ENCODE measurements at regions not wholly inside any gene's neighbourhood (a gene's known extent, or its start where the extent isn't known, plus 50 kb on each side); places are given as distances from the start of the nearest gene placed in this dataset.
"Not testable (repeated sequence)": the region's sequence is repeated elsewhere in the genome, so short reads cannot be mapped to it uniquely, and the experiment has no call there.

DNA sequence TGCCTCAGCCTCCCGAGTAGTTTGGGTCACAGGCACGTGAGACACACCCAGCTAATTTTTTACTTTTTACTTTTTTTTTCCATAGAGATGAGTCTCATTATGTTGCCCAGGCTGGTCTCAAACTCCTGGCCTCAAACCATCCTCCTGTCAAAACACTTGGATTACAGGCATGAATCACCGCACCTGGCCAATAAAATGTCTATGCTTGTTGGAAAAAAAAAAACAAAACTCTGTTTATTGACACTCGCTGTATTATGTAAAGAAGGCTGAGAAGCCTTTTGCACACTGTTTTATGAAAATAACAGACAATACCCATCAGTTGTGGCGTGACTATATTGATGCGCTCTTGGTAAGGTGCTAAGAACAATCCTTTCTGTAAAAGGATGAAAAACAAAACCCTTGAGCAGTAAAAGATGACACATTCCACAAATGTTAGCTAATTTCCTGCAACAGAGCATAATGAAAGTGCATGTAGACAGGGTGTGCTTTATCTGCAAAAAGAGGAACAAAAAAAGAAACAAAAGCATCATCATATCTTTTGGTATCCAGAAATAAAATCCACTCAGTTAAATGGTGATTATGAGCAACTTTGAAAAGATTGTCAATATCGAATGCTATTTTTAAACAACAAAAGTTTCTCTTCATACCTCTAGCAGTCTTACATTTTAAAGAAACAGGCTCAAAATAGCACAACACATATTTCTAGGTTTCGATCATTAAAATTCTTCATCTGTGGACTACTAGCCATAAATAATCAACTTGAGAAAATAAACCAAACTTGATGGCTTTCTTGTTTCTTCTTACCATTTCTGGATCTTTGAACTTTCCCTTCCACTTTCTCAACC lies 108.3 kb upstream of the PHACTR1 start:
- no peak overlapping the region for H3K4me3 ChIP-seq (ENCODE audit: insufficient read depth, low read depth, low read length)
- DNase-seq, result no peak

DNA sequence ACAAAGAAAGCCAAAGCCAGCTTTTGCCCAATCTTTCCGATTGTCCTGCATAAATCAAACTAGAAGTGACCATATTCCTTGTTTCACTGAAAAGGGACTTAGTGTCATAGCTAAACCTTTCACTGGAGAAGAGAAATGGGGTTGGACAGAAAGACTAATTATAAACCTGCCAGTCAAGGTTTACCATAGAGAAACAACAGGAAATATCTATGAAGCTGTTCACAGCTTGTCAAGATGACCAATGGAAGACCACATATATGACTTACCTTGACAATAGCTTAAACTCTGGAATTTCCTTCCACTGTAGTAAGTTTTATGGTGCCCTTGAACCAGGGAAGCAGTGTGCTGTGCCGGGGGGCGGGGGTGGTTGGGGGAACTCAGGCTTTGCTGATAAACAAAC lies 107.7 kb upstream of the PHACTR1 start:
- no peak for DNase-seq
- no peaks in the 10 kb centered on the region for H3K36me3 ChIP-seq (replicated peaks; ENCODE audit: control insufficient read depth, insufficient read depth, low read length)
- H3K4me3 ChIP-seq (ENCODE audit: insufficient read depth, low read depth, low read length), result no peak overlapping the region
- no peaks in the 10 kb centered on the region for H3K27me3 ChIP-seq (ENCODE audit: control insufficient read depth, insufficient read depth, low read length)

More for the DNA sequence above, 108.3 kb upstream of the PHACTR1 start:
- Histone ChIP-seq H3K36me3 (replicated peaks; ENCODE audit: control insufficient read depth, insufficient read depth, low read length) (no peaks in the 10 kb centered on the region), H3K27me3 (ENCODE audit: control insufficient read depth, insufficient read depth, low read length) (no peaks in the 10 kb centered on the region)

DNA sequence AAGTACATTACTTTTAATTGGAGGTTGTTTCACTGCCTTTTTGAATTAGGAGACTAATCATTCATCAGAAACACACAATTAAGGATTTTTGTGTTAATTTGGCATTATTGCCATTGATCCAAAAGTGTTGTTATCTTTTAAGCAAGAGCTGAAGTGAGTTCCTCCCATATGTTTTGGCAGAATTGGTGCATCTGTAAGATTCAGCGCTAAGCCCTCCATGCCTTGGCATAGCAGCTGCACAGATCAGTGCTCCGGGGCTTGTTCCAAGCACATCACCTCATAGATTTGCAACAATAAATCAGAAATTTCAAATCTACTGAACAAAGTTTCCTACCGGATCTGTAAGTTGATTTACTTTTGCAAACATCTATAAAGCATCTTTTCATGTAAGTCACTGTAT lies 106.8 kb upstream of the PHACTR1 start:
- DNase-seq, result no peak
- no peaks in the 10 kb centered on the region for H3K36me3 ChIP-seq (replicated peaks; ENCODE audit: control insufficient read depth, insufficient read depth, low read length)
- H3K4me3 ChIP-seq (ENCODE audit: insufficient read depth, low read depth, low read length), result no peak overlapping the region
- H3K27me3 ChIP-seq (ENCODE audit: control insufficient read depth, insufficient read depth, low read length), result no peaks in the 10 kb centered on the region

DNA sequence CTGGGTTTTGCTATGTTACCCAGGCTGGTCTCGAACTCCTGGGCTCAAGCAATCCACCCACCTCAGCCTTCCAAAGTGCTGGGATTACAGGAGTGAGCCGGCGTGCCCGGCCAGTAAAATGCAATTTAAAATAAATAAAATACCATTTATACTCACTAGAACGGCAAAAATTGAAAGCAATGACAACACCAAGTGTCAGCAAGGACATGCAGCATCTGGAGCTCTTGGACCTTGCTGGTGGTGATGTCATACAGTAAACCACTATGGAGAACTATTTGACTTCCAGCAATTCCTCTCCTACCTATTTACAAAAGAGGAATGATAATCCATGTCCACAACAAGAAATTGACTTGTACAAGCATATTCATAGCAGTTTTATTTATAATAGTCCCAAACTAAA lies 105.7 kb upstream of the PHACTR1 start:
- no peak for DNase-seq
- H3K4me3 ChIP-seq (ENCODE audit: insufficient read depth, low read depth, low read length), result no peak overlapping the region

DNA sequence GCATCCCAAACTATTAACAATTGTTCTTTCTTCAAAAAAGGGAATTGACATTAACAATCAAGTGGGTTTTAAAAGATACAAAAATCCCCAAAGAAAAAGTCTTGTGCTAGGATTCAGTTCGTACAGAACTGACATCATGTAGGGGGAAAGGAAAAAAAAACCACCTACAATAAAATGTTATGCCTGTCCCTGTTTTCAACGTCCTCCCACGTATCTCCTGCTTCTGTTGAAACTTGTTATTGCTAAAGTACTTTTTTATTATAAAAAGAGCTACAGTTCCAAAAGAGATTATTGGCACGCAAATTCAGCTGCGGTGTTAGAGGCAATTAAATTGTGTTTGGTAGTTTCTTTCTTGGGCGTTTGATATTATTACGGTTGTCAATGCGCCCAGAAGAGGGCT lies 102.8 kb upstream of the PHACTR1 start:
- Histone ChIP-seq H3K4me3 (ENCODE audit: insufficient read depth, low read depth, low read length) (no peak overlapping the region), H3K27me3 (ENCODE audit: control insufficient read depth, insufficient read depth, low read length) (no peaks in the 10 kb centered on the region), H3K36me3 (replicated peaks; ENCODE audit: control insufficient read depth, insufficient read depth, low read length) (no peaks in the 10 kb centered on the region)
- no peak for DNase-seq

More for the DNA sequence above, 105.7 kb upstream of the PHACTR1 start:
- H3K36me3 ChIP-seq (replicated peaks; ENCODE audit: control insufficient read depth, insufficient read depth, low read length), result no peaks in the 10 kb centered on the region
- H3K27me3 ChIP-seq (ENCODE audit: control insufficient read depth, insufficient read depth, low read length), result no peaks in the 10 kb centered on the region

DNA sequence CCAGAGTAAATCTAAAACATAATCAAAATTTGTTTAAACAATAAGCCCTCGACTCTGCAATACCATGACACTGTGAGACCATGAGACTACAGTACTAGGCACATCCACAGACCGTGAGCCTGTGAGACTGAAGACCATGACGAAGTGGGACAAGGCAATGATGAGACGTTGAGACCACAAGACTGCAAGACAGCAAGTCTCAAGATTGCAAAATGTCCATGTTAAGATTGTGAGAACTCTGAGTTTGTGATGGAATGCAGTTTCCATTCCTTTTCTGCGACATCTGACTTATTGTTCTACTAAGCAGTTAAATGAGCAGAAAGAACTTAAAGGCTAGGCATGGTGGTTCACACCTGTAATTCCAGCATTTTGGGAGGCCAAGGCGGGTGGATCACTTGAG lies 102.1 kb upstream of the PHACTR1 start:
- no peak for DNase-seq
- H3K27me3 ChIP-seq (ENCODE audit: control insufficient read depth, insufficient read depth, low read length), result no peaks in the 10 kb centered on the region
- no peaks in the 10 kb centered on the region for H3K36me3 ChIP-seq (replicated peaks; ENCODE audit: control insufficient read depth, insufficient read depth, low read length)
- no peak overlapping the region for H3K4me3 ChIP-seq (ENCODE audit: insufficient read depth, low read depth, low read length)

DNA sequence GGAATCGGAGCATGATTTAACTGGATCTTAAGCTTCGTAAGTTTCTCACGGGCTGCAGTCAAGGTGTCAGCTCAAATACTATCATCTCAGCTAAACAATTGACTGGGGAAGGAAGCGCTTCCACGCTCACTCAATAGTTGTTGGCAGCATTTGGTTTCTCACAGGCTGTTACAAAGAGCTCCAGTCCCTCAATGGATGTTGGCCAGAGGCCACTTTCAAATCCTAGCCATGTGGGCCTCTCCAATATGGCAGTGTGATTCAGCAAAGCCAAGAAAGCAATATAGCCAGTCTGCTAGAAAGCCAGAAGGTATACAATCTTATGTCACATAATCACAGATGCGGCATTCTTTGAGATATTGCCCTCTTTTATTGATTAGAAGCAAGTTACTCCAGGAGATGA lies 98.3 kb upstream of the PHACTR1 start:
- Histone ChIP-seq H3K4me3 (ENCODE audit: insufficient read depth, low read depth, low read length) (no peak overlapping the region), H3K27me3 (ENCODE audit: control insufficient read depth, insufficient read depth, low read length) (no peaks in the 10 kb centered on the region), H3K36me3 (replicated peaks; ENCODE audit: control insufficient read depth, insufficient read depth, low read length) (no peaks in the 10 kb centered on the region)
- DNase-seq, result no peak

DNA sequence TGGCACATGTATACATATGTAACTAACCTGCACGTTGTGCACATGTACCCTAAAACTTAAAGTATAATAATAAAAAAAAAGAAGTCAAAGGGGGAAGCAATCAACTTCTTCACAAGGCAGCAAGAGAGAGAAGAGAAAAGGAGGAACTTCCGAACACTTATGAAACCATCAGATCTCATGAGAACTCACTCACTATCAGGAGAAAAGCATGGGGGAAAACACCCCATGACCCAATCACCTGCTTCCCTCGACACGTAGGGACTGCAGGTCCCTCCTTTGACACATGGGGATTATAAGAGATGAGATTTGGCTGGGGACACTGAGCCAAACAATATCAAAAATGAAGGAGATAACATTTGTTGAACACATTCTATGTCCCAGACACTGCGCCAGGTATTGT lies 94.8 kb upstream of the PHACTR1 start:
- DNase-seq, result no peak
- no peaks in the 10 kb centered on the region for H3K36me3 ChIP-seq (replicated peaks; ENCODE audit: control insufficient read depth, insufficient read depth, low read length)
- H3K4me3 ChIP-seq (ENCODE audit: insufficient read depth, low read depth, low read length), result no peak overlapping the region
- no peaks in the 10 kb centered on the region for H3K27me3 ChIP-seq (ENCODE audit: control insufficient read depth, insufficient read depth, low read length)

DNA sequence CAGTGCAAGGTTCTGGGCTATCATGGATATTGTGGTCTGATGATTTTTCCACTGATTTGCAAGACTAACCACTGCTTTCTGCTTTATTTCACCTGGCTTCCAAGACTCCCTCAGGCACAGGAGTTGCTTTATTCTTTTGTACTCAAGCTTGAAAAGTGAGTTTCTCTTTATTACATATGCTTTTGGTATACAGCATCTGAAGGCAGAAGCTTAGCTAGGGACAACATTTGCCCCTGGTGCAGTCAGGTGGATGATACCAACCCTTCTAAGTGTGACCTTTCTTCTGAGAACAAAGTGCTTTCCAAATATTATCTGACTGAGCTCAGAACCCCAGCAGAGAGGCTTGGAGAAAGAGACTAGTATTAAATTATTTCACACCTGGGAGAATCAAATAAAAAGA lies 94.0 kb upstream of the PHACTR1 start:
- Histone ChIP-seq H3K4me3 (ENCODE audit: insufficient read depth, low read depth, low read length) (no peak overlapping the region), H3K36me3 (replicated peaks; ENCODE audit: control insufficient read depth, insufficient read depth, low read length) (no peaks in the 10 kb centered on the region), H3K27me3 (ENCODE audit: control insufficient read depth, insufficient read depth, low read length) (no peaks in the 10 kb centered on the region)
- no peak for DNase-seq

DNA sequence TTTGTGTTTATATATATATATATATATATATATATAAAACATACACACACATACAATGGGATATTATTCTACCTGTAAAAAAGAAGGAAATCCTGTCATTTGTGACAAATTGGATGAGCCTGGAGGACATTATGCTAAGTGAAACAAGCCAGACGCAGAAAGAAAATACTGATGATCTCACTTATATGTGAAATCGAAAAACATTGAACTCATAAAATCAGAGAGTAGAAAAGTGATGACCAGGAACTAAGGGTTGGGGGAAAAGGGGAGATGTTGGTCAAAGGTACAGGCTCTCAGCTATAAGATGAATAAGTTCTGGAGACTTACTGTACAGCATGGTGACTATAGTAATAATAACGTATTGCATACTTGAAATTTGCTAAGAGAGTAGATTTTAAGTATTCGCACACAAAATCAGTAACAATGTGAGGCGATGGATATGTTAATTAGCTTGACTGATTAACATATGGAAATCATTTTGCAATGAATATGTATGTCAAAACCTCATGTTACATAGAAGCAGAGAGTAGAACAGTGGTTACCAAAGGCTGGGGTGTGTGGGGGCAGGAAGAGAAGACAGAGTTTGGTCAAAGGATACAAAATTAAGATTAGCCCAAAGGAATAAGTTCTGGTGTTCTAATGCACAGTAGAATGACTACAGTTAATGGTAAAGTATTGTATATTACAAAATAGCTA lies 92.3 kb upstream of the PHACTR1 start:
- H3K36me3 ChIP-seq (replicated peaks; ENCODE audit: control insufficient read depth, insufficient read depth, low read length), result no peaks in the 10 kb centered on the region
- H3K4me3 ChIP-seq (ENCODE audit: insufficient read depth, low read depth, low read length), result no peak overlapping the region
- no peaks in the 10 kb centered on the region for H3K27me3 ChIP-seq (ENCODE audit: control insufficient read depth, insufficient read depth, low read length)
- no peak for DNase-seq

DNA sequence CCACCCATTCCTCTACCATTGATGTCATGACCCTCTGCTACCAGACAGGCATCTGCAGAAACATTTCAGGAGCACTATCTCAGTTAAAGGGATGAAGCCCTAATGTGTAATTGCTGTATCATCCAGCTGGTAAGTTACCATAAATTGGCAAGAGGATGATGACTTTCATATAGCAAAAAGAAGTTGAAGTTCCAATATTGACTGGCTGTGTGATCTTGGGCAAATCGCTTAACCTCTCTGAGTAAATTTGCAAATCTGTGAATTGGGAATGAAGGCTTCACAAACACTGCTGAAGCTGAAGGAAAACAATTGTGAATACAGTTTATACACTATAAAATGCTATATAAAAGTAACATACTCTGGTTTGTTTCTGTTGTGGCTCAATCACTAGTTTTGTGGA lies 89.5 kb upstream of the PHACTR1 start:
- Histone ChIP-seq H3K36me3 (replicated peaks; ENCODE audit: control insufficient read depth, insufficient read depth, low read length) (no peaks in the 10 kb centered on the region), H3K27me3 (ENCODE audit: control insufficient read depth, insufficient read depth, low read length) (no peaks in the 10 kb centered on the region), H3K4me3 (ENCODE audit: insufficient read depth, low read depth, low read length) (no peak overlapping the region)
- DNase-seq, result no peak

DNA sequence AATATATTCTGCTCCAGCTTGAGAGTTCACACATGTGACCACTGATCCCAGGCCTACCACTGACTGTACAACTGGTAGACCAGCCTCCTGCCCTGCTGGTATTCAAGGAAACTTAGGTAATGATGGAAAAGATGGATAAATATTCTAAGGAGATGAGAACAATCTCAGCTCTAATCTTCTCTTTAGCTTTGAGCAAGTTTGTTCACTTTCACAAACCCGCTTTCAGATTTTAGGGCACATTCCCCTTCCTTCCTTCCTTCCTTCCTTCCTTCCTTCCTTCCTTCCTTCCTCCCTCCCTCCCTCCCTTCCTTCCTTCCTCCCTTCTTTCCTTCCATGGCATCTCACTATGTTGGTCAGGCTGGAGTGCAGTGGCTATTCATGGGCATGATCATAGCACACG lies 88.2 kb upstream of the PHACTR1 start:
- no peaks in the 10 kb centered on the region for H3K36me3 ChIP-seq (replicated peaks; ENCODE audit: control insufficient read depth, insufficient read depth, low read length)
- DNase-seq, result no peak
- no peaks in the 10 kb centered on the region for H3K27me3 ChIP-seq (ENCODE audit: control insufficient read depth, insufficient read depth, low read length)

DNA sequence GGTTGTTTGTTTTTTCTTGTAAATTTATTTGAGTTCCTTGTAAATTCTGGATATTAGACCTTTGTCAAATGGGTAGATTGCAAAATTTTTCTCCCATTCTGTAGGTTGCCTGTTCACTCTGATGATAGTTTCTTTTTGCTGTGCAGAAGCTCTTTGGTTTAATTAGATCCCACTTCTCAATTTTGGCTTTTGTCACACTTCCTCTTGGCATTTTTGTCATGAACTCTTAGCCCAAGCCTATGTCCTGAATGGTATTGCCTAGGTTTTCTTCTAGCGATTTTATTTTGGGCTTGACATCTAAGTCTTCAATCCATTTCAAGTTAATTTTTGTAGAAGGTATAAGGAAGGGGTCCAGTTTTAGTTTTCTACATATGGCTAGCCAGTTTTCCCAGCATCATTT lies 82.8 kb upstream of the PHACTR1 start:
- H3K36me3 ChIP-seq (replicated peaks; ENCODE audit: control insufficient read depth, insufficient read depth, low read length); H3K4me3 ChIP-seq (ENCODE audit: insufficient read depth, low read depth, low read length); DNase-seq; H3K27me3 ChIP-seq (ENCODE audit: control insufficient read depth, insufficient read depth, low read length): not testable (repeated sequence)

More for the DNA sequence above, 88.2 kb upstream of the PHACTR1 start:
- no peak overlapping the region for H3K4me3 ChIP-seq (ENCODE audit: insufficient read depth, low read depth, low read length)

DNA sequence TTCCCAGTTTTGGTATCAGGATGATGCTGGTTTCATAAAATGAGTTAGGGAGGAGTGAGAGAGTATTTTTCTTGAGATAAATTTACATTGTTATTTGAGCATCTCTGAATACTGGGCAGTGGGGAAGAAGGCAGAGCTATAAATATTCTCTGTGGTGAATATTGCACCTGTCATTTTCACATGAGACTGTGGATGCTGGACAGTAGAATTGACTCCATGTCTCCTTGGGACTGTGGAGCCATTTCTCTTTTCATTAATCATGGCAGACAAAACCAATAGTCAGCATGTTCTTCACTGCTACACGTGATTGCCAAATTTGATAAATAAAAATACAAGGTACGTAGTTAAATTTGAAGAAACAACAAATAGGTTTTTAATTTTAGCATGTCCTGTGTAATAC lies 81.2 kb upstream of the PHACTR1 start:
- Histone ChIP-seq H3K4me3 (ENCODE audit: insufficient read depth, low read depth, low read length) (no peak overlapping the region), H3K36me3 (replicated peaks; ENCODE audit: control insufficient read depth, insufficient read depth, low read length) (no peaks in the 10 kb centered on the region), H3K27me3 (ENCODE audit: control insufficient read depth, insufficient read depth, low read length) (no peaks in the 10 kb centered on the region)
- DNase-seq, result no peak

DNA sequence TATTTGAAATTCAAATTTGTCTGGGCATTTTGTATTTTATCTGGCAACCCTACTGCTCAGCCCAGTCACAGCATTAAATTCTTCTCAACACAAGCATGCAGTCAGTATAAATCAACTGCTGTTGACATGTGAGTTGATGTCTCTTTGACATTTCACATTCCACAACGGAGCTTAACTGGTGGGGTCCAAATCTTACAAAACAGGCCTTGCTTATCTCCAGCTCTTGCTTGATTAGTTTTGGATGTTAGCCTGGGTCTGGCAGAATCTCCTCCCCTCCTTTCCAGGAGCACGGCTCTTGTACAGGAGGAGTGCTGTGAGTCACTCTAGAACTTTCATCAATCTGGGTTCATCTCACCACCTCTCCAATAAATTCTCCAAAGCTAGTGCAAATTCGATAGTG lies 80.8 kb upstream of the PHACTR1 start:
- Histone ChIP-seq H3K27me3 (ENCODE audit: control insufficient read depth, insufficient read depth, low read length) (no peaks in the 10 kb centered on the region), H3K4me3 (ENCODE audit: insufficient read depth, low read depth, low read length) (no peak overlapping the region), H3K36me3 (replicated peaks; ENCODE audit: control insufficient read depth, insufficient read depth, low read length) (no peaks in the 10 kb centered on the region)
- no peak for DNase-seq

All from H7 (cell line).